CD14-positive monocyte (primary cell): ENCODE measurements at regions not wholly inside any gene's neighbourhood (a gene's known extent, or its start where the extent isn't known, plus 50 kb on each side); places are given as distances from the start of the nearest gene placed in this dataset.

ENCODE experiments used
- DNase-seq, 3 donors: peaks; one replicate each; pipeline ENCODE4 v3.0.0-alpha.2; 2011 to 2022
- H2AFZ ChIP-seq: 2 replicates; pipeline ENCODE4 v1.6.0; 2012; ENCODE audit warnings: mild to moderate bottlenecking, low read depth, low read length, inconsistent platforms; ENCODE audit not compliant: insufficient read depth, poor library complexity, severe bottlenecking
- H3K27ac ChIP-seq, 2 donors: 1 replicate in 1 of 2; 2 replicates in 1 of 2; pipeline ENCODE4 v1.5.1; 2012 to 2013; ENCODE audit warnings: low read length in 2 of 2, control low read depth in 1 of 2, inconsistent platforms in 1 of 2, low read depth in 1 of 2, mild to moderate bottlenecking in 1 of 2
- H3K27me3 ChIP-seq, 2 donors: one replicate each; pipeline versions ENCODE4 v1.6.0 to v1.6.1; 2011 to 2013; ENCODE audit warnings: low read length in 2 of 2; ENCODE audit not compliant: control insufficient read depth in 2 of 2, insufficient read depth in 2 of 2
- H3K36me3 ChIP-seq, 2 donors: replicated peaks in 1 of 2; 1 replicate in 1 of 2; 2 replicates in 1 of 2; pipeline versions ENCODE4 v1.5.1 to v1.6.1; 2012 to 2013; ENCODE audit warnings: low read length in 2 of 2, control low read depth in 1 of 2, inconsistent platforms in 1 of 2, mild to moderate bottlenecking in 1 of 2; ENCODE audit not compliant: insufficient read depth in 2 of 2, control insufficient read depth in 1 of 2
- H3K4me1 ChIP-seq, 2 donors: 1 replicate in 1 of 2; 2 replicates in 1 of 2; pipeline versions ENCODE4 v1.5.1 to v1.6.1; 2012 to 2013; ENCODE audit warnings: low read length in 2 of 2, control low read depth in 1 of 2, inconsistent platforms in 1 of 2, mild to moderate bottlenecking in 1 of 2, moderate library complexity in 1 of 2; ENCODE audit not compliant: insufficient read depth in 2 of 2, control insufficient read depth in 1 of 2
- H3K4me2 ChIP-seq: replicated peaks from 2 replicates; pipeline ENCODE3; 2012; ENCODE audit warnings: low read length, moderate library complexity, mild to moderate bottlenecking; ENCODE audit not compliant: poor library complexity, severe bottlenecking; ENCODE audit errors: extremely low read depth
- H3K4me3 ChIP-seq, 3 experiments: fragments of 200-600 bp in 1 of 3; sonication (generic) in 1 of 3; replicated peaks in 1 of 3; 1 replicate in 2 of 3; 2 replicates in 1 of 3; pipeline ENCODE4 v1.5.1; 2011 to 2013; ENCODE audit warnings: low read length in 3 of 3, mild to moderate bottlenecking in 3 of 3, control low read depth in 2 of 3, low read depth in 2 of 3, inconsistent platforms in 1 of 3, moderate library complexity in 1 of 3
- H3K79me2 ChIP-seq: 2 replicates; pipeline ENCODE4 v1.6.0; 2012; ENCODE audit warnings: mild to moderate bottlenecking, control low read depth, inconsistent platforms, low read length, moderate library complexity; ENCODE audit not compliant: insufficient read depth
- H3K9ac ChIP-seq: 2 replicates; pipeline ENCODE4 v1.6.0; 2017; ENCODE audit warnings: low read length, mild to moderate bottlenecking; ENCODE audit not compliant: insufficient read depth, poor library complexity, severe bottlenecking
- H3K9me3 ChIP-seq, 2 donors: replicated peaks in 1 of 2; 1 replicate in 1 of 2; 2 replicates in 1 of 2; pipeline versions ENCODE4 v1.5.1 to v1.6.1; 2012 to 2013; ENCODE audit warnings: low read length in 2 of 2, control low read depth in 1 of 2; ENCODE audit not compliant: control insufficient read depth in 1 of 2, insufficient read depth in 1 of 2
- H4K20me1 ChIP-seq: 2 replicates; pipeline ENCODE4 v1.6.0; 2012; ENCODE audit warnings: mild to moderate bottlenecking, low read length, control low read depth, moderate library complexity; ENCODE audit not compliant: insufficient read depth
- H3K27ac Mint-ChIP-seq, 7 donors: one replicate each; pipeline ENCODE4 v1.8.0; 2020; ENCODE audit warnings: mild to moderate bottlenecking in 7 of 7, mixed read lengths in 7 of 7, moderate library complexity in 6 of 7, inconsistent platforms in 2 of 7
- H3K27me3 Mint-ChIP-seq, 3 donors: one replicate each; pipeline ENCODE4 v1.8.0; 2021 to 2022; ENCODE audit warnings: low read depth in 3 of 3, mild to moderate bottlenecking in 3 of 3, mixed read lengths in 3 of 3, moderate library complexity in 3 of 3, inconsistent platforms in 1 of 3
- H3K36me3 Mint-ChIP-seq, 2 donors: one replicate each; pipeline ENCODE4 v1.8.0; 2020; ENCODE audit warnings: mixed read lengths in 2 of 2, inconsistent platforms in 1 of 2, mild to moderate bottlenecking in 1 of 2
- H3K4me1 Mint-ChIP-seq: one replicate; pipeline ENCODE4 v1.8.0; 2020; ENCODE audit warnings: mild to moderate bottlenecking, mixed read lengths
- H3K4me3 Mint-ChIP-seq, 2 donors: one replicate each; pipeline ENCODE4 v1.8.0; 2020; ENCODE audit warnings: mild to moderate bottlenecking in 2 of 2, mixed read lengths in 2 of 2, moderate library complexity in 1 of 2
- H3K9me3 Mint-ChIP-seq, 7 donors: one replicate each; pipeline ENCODE4 v1.8.0; 2020 to 2022; ENCODE audit warnings: mixed read lengths in 7 of 7, mild to moderate bottlenecking in 6 of 7, moderate library complexity in 6 of 7, inconsistent platforms in 2 of 7
- WGBS: methylation state at CpG from one replicate; pipeline ENCODE4 v1.1.5; 2013; ENCODE audit warnings: missing lambda C conversion rate; ENCODE audit not compliant: insufficient coverage; 5-methylcytosine and 5-hydroxymethylcytosine counted together
- intact Hi-C, 2 donors: fragments of 100-400 bp; cut with micrococcal nuclease; formaldehyde crosslinking; loops; one replicate each; pipeline versions ENCODE4 v1.15.0 to v1.15.1; 2023
- TF ChIP-seq, protein P1 (sequence below): fragments of 200-600 bp; IDR thresholded peaks from one replicate; pipeline ENCODE4 v1.8.0; 2022; ENCODE audit warnings: antibody characterized with exemption, mild to moderate bottlenecking

DNA sequence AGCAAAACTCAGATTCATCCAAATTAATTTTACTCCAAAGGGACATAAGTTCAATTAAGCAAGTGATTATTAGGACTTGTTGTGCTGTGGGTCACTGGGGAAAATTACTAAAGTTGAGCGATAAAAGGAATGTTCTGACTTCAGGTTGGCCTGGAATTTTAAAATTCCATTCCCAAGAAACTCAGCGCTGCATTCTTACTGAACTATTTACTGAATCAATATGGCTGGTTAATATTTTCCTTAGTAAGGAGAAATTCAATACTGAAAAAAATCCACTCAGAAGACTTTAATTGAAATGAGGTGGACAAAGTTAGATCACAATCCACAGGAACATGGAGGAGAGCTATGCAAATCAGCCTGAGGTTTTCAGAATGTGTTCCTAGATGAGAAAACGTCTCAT, 578.9 kb upstream of the NR5A2 start:
- no peaks in the 10 kb centered on the region for H3K36me3 Mint-ChIP-seq
- peaks cover 0 to 1% (median 0%) of the 10 kb centered on the region in 3 donors for H3K27me3 Mint-ChIP-seq
- H3K27me3 ChIP-seq = no peaks in the 10 kb centered on the region
- no CpG with 5 or more reads among the region's 3 CpGs for WGBS
- no peaks in the 10 kb centered on the region for H3K36me3 ChIP-seq
- H3K4me3 Mint-ChIP-seq = no peak overlapping the region
- H3K4me3 ChIP-seq = no peak overlapping the region
- H2AFZ ChIP-seq = no peak overlapping the region
- H4K20me1 ChIP-seq = no peaks in the 10 kb centered on the region
- H3K79me2 ChIP-seq = no peaks in the 10 kb centered on the region
- H3K4me2 ChIP-seq = no peak overlapping the region
- H3K4me1 Mint-ChIP-seq = no peaks in the 10 kb centered on the region
- no peak overlapping the region for H3K27ac Mint-ChIP-seq
- no peak overlapping the region for H3K27ac ChIP-seq
- no peak overlapping the region for H3K9ac ChIP-seq
- H3K4me1 ChIP-seq = no peaks in the 10 kb centered on the region
- no peak for DNase-seq
- H3K9me3 ChIP-seq = peaks cover 0 to 8% of the 10 kb centered on the region in 2 donors
- H3K9me3 Mint-ChIP-seq = peaks cover 0 to 17% (median 9%) of the 10 kb centered on the region in 7 donors
- TF ChIP-seq, protein P1, sequence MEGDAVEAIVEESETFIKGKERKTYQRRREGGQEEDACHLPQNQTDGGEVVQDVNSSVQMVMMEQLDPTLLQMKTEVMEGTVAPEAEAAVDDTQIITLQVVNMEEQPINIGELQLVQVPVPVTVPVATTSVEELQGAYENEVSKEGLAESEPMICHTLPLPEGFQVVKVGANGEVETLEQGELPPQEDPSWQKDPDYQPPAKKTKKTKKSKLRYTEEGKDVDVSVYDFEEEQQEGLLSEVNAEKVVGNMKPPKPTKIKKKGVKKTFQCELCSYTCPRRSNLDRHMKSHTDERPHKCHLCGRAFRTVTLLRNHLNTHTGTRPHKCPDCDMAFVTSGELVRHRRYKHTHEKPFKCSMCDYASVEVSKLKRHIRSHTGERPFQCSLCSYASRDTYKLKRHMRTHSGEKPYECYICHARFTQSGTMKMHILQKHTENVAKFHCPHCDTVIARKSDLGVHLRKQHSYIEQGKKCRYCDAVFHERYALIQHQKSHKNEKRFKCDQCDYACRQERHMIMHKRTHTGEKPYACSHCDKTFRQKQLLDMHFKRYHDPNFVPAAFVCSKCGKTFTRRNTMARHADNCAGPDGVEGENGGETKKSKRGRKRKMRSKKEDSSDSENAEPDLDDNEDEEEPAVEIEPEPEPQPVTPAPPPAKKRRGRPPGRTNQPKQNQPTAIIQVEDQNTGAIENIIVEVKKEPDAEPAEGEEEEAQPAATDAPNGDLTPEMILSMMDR = no peak
- intact Hi-C loops = no loop called here

DNA sequence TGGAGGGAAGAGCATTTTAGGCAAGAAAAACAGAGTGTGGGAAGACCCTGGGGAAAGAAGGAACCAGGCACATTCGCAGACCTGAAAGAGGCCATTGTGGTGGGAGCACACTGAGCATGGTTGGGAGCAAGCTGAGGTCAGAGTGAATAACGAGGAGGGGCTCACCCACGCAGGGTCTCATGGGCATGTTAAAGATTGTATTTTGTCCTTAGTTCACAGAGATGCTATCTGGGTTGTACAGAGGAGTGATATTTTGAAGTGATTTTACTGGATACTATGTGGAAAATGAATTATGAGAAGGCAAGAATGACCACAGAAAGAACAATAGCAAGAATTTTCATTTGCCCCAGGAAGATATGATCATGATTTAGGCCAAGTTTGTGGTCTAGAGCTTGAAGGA, 578.3 kb upstream of the NR5A2 start:
- H3K27ac Mint-ChIP-seq = no peak overlapping the region
- Histone ChIP-seq H3K79me2 (no peaks in the 10 kb centered on the region), H3K27me3 (no peaks in the 10 kb centered on the region), H3K4me1 (no peaks in the 10 kb centered on the region), H3K9ac (no peak overlapping the region), H3K9me3 (peaks cover 0 to 8% of the 10 kb centered on the region in 2 donors), H3K27ac (no peak overlapping the region), H3K4me2 (no peak overlapping the region), H3K36me3 (no peaks in the 10 kb centered on the region), H2AFZ (no peak overlapping the region), H4K20me1 (no peaks in the 10 kb centered on the region), H3K4me3 (no peak overlapping the region)
- H3K27me3 Mint-ChIP-seq = no peaks in the 10 kb centered on the region
- TF ChIP-seq, protein P1 = no peak
- H3K36me3 Mint-ChIP-seq = no peaks in the 10 kb centered on the region
- no peak overlapping the region for H3K4me3 Mint-ChIP-seq
- peaks cover 0 to 17% (median 9%) of the 10 kb centered on the region in 7 donors for H3K9me3 Mint-ChIP-seq
- WGBS = 100% methylated on average over 2 of the region's 3 CpGs
- H3K4me1 Mint-ChIP-seq = no peaks in the 10 kb centered on the region
- intact Hi-C loops = no loop called here
- no peak for DNase-seq
